NCI-H128 (cell line): ENCODE measurements at regions not wholly inside any gene's neighbourhood (a gene's known extent, or its start where the extent isn't known, plus 50 kb on each side); places are given as distances from the start of the nearest gene placed in this dataset.
"Not testable (repeated sequence)": the region's sequence is repeated elsewhere in the genome, so short reads cannot be mapped to it uniquely, and the experiment has no call there.

Source experiments
- DNase-seq: peaks from one replicate; lab custom pipeline; 2025; ENCODE audit not compliant: unreplicated experiment; lab: John Stamatoyannopoulos, UW

DNA sequence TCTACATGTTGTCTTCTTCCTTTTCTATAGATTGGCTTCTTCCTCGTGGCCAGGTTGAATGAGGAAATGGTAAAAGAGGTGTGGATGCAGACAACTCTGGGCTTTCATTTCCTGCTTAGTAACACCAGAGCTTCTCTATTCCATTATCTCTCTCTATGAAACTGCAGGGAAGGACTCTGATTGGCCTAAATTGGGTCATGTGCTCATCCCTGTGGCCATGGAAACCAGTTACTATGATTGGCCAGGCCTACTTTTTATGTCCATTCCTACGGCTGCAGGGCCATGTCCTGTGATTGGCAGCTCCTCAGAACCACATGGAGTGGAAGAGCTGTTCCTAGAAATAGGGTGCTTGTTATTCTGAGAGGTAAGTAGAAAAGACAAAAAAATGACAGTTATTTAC, 486.9 kb upstream of the ADAMTS9 start:
- no peak for DNase-seq

DNA sequence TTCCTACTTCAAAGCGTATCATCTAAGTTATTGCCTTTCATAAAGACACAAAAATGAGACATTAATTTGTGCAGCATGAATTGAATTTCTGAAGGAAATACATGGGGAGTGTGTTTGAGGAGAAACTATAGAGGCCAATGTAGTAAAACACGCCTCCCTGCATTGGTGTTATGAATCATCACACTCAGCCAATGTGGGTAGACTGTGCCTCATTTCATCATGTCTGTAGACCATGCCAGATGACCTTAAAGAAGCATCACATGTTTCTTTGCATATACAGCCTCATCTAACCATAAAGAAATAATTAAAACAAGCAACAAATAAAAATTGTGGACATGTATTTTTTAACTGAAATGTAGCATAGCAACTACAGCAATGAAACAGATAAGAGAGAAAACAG, 486.0 kb upstream of the ADAMTS9 start:
- no peak for DNase-seq

DNA sequence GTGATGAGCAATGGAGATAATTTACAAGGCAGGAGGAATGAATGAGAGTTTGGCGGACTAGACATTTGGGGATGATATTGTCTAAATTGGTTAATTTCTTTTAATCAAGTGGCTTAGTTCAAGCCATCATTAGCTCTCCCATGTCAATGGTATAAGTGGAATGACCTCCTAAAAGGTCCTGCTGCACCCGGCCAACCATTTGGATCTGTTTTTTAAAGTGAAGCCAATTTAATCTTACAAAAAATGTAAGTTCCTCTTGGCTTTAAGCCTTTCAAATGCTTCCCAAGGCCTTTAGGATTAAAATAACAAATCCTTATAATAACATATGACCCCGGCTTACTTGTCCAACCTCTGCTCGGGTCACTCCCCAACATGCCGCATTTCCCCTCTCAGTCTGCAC, 484.4 kb upstream of the ADAMTS9 start:
- no peak for DNase-seq

DNA sequence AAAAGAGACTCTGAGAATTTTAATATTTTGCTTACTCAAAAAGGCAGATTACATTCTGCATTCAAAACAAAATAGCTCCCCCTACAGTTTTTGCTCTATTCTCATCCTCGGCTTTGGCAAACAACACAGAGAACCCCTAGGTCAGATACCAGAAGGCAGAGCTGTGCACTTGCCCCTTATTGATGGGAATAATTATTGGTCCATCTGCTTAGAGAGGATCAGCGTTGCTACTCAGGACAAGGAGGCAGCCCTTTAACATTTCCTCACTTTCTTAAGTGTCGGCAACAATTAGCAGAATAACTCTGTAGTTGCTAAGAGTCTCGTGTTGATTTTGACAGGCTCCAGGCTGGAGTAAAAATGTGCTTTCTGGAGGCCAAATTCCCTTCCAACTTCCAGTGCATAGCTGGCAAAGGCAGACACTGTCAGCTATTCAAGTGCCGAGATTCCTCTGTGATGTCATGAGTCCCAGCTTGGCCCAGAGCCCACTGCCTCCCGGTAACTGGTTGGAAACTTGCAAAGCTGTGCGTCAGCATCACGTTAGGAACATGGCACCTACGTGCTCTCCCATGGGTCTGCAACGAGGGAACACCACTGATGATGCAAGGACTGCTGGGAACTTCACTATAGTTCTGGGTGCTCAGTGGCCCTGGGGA, 482.7 kb upstream of the ADAMTS9 start:
- no peak for DNase-seq

DNA sequence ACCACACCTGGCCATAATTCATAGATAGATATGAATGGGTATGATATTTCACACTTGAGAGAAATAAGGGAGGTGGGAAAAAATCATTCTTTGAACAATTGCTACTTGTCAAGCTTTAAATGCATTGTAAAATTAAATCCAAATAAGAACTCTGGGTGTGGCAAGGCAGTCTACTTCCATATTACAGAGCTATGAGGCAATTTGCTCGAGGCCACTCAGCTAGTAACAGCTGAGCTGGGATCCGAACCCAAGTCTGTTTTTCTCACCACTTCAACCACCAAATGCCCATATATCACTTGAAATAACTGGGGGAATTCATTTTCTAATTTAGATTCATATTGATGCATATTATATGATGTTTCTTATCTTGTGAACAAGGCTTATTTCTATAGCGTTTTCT, 482.2 kb upstream of the ADAMTS9 start:
- no peak for DNase-seq

DNA sequence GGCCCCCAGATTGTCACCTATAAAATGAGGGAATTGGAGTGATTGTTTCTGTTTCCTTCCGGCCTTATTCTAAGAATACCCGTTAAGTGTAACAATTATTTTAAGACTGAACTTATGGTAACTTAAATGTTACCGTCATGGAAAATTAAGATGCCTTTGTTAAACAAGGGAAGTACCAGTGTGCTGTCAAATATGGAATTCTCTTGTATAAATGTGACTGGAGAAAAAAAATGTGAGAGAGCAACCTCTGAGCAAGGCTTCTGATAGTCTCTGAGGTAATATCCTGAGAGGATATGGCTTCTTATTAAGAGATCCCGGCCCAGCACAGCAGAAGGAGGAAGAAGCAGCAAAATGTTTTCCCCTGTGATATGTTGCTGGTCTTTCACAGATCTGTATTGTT, 480.7 kb upstream of the ADAMTS9 start:
- DNase-seq, result no peak

DNA sequence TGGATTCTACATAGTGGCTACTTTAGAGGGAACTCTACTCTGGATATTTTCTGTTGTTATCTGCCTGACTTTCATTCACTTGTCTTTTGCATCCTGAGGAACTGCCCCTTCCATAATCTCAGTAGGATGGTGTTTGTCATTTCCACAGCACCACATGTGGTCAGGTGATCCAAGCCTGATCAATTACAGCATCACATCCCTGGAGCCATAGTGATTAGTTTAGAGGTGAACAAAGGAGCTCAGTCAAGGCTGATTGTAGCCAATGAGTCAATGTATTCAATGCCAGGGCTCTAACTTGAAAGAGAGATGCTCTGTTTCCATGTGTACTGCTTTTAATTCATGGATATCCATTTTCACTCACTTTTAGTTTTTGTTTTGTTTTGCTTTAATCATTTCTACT, 478.7 kb upstream of the ADAMTS9 start:
- no peak for DNase-seq

DNA sequence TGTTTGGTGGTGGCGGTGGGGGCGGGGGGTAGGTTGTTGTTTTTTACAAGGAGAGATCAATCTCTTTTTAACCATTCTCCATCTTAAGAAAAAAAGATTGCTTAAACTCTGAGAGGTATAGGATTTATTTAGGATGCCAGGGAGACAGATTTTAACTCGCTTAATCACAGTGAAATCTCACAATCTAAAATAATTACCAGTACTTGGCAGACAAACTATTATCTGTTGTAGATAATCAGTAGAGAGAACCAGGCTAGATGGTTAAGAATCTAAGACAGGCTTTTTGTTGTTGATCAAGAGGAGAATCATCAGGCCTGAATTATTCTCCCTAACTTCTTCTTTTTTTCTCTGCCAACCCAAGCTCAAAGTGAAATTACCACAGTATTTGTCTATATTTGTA, 470.2 kb upstream of the ADAMTS9 start:
- no peak for DNase-seq

DNA sequence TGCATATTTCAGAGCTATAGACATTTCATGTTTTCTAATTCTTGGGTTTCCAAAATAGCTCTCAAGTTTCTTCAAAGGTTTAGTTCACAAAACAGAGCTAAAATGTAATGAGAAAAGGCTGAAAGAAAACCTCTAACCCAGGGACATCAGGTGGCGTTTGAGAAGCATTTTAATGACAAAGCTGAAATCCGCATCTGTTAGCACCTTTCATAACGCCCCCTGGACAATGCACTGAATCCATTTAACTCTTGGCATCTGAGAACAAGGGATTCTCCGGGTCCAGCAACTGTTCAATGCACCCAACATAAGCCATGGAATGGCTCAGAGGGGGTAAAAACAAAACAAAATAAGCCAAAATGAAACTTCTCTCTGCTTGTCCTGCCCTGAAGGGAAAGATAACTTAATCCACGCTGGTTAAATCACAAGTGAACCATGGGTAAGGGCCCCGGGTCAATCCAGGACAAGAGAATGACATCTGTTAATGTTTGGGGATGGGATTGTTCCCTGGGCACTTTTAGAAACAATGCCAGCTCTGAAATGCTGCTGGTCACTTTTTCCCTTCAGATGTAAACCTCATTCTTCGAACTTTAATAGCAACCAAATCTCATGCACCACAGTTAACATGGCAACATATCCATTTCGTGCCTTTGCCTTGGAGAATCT, 466.2 kb upstream of the ADAMTS9 start:
- no peak for DNase-seq

DNA sequence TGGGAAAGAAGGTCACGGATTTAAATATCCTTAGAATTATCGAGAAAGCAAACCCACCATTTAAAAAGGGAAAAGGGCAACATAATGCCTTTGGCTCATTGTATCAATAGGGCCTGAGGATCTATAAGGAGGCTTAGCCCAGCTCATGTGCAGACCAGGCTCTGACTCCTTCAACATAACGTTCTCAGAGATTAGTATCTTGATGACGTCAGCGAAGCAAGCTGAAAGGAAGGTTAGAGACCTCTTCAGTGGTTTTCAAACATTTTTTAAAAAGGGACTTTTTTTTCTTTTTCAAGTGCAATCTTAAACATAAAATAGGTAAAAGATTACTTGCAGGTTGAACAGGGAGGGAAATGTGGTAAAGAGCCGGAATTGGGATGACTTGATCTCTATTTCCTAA, 463.9 kb upstream of the ADAMTS9 start:
- DNase-seq, result no peak

DNA sequence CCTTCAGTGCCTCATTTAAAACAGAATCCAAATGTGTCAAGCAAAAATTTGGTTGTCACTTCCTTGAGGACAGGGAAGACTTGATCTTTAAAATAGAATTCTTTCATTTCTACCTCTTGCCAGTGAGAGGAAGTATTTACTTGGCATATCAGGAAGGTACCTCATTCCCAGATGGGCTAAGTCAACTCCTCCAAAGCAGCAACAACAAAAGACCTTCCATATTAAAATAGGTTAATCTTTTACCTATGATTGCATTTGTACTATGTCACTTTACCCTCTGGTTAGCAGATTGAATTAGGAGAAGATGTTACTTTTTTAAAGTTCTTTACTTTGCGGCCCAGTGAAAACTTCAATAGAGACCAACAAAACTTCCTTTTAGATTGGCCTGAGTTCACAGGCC, 462.1 kb upstream of the ADAMTS9 start:
- no peak for DNase-seq

DNA sequence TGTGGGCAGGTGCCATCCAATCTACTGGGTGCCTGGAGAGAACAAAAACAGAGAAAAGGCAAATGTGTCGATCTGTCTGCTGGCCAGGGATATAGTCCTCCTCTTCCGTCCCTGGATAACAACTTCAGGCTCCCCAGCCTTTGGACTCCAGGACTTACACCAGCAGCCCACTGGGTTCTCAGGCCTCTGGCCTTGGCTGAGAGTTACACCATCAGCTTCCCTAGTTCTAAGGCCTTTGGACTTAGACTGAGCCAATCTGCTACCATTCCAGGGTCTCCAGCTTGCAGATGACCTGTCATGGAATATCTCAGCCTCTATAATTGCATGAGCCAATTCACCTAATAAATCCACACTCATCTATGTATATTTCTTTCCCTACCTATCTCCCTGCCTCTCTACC, 460.9 kb upstream of the ADAMTS9 start:
- no peak for DNase-seq

DNA sequence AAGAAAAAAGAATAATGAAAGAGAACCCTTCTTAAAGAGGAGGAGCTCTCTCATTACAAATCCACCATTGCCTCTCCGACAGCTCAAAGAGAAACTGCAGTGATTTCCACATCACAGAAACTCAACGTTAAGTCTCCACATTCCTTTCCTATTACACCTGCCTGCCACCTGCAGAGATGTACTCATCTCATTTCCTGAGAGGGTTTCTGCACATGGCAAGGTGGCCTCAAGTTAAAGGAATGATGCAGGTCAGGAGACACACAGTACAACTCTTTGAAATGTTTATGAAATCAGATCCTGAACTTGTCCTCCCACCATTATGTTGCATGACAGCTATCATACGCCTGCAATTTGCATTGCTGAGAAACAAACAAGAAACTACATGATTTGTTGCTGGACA, 458.4 kb upstream of the ADAMTS9 start:
- no peak for DNase-seq

DNA sequence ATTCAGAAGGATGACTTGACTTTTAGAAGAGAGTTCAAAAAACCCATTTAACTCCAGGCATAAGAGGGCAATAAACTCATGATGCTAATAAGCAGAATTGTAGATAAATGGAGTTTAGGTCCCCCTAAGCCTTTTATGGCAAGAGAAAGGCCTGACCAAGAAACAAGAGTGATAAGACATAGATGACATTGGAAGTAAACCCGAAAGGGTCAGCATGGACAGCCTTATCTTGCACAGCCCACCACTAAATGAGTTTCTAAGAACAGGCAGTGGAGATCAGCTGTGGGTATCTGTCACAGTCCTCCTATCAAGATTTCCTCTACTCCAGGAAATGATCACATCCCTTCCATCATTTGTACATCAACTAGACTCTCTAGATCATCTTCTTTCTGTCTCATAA, 457.9 kb upstream of the ADAMTS9 start:
- no peak for DNase-seq

DNA sequence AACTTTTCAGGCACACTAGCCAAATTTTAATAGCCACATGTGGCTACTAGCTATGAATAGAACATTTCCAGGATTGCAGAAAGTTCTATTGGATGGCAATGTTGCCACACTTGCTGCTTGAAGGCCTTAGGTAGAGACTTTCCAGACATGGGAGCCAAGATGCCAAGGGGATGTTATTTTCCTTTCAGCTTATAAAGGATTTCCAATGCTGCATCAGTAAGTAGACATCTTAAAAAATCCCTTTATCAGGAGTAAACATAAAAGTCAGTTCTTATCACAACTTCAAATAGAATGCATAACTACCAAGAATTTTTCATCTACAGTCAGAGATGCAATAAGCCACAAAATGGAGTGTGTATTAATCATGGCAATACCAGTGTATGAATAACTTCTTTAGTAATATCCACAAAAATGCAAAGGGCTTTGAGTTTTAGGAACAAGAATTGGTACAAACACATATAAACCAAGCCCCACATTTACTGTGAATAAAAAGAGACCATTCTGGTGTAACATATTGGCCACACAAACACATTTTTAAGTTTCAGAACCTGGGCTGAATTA, 457.1 kb upstream of the ADAMTS9 start:
- DNase-seq, result no peak

DNA sequence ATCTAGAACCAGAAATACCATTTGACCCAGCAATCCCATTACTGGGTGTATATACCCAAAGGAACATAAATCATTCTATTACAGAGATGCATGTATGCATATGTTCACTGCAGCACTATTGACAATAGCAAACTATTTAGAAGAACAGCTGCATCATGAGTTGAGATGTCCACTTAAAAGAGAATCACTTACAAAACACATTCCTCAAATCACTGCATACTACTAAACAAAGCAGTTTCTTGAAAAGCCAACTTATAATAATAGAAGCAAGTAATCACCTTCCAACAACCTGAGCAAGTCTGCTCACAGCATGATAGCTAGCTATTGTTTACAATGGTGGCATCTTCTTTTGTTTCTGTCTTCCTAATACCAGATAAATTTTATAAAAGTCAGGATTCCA, 454.7 kb upstream of the ADAMTS9 start:
- no peak for DNase-seq

DNA sequence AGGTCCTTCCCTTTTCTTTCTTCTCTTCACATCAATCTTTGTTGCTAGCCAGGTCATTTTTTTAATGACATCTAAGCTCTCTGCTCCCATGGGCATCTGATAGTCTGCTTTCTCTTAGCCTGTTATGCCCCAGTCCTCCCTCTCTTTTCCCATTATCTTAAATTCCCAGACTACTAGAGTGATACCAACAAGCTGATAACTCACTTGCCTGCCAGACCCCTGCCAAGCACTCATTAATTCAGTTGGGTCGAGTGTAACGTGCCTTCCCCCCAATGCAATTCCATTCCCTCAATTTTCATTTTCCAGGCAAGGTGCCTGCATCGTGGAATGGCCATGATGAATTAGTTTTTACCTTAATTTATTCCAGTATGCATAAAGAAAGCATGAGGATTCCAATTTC, 450.8 kb upstream of the ADAMTS9 start:
- DNase-seq, result no peak

DNA sequence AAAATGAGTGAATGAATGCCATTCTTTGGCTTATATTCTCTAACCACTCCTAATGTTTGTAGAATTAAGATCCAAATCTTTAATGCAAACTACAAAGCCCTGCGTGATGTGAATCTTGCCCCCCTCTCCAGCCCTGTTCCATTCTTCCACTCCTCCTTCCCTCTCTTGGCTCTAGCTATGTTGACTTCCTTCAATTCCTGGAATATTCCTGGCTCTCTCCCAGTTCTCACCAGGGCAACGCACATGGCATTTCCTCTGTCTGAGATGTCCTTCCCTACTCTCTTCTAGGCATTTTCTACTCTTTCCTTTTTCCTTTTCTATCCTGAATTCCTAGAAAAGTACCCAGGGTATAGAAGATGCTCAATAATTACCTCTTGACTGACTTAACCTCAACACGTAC, 446.0 kb upstream of the ADAMTS9 start:
- not testable (repeated sequence) for DNase-seq

DNA sequence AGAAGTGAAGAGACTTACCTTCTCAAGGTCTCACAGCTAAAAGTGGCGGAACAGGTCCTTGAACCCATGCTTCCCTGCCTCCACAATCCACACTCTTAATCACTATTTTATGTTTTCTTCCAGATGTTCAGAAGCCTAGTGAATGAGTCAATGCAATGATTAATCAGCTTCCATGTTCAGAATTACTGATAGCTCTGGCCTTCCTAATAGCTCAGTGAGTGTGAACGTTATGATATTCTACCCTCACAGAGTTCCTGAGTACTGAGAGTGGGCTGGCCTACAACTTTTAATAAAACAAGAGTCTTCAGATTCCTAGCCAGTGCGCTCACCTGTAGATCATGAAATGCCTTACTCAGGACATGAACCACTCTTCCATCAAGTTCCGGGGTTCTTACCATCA, 443.0 kb upstream of the ADAMTS9 start:
- DNase-seq, result no peak

DNA sequence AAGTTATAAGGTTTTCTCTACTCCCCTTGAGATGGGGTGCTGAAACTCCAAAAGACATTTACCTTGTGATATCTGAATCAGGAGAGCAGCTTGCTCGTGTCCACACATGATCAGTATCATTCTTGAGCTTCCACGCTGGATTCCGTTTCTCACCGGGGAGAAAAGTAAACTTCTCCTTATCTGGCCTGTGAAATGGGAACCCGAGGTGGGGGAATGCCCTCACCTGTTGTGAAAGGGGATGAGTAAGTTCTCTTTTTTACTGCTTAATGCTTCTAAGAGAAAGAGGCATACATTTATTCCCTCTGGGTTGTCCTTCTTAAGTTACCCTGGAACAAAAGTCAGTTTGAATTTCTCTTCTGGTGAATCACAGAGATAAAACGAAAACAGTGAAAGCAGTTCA, 440.5 kb upstream of the ADAMTS9 start:
- DNase-seq, result no peak

DNA sequence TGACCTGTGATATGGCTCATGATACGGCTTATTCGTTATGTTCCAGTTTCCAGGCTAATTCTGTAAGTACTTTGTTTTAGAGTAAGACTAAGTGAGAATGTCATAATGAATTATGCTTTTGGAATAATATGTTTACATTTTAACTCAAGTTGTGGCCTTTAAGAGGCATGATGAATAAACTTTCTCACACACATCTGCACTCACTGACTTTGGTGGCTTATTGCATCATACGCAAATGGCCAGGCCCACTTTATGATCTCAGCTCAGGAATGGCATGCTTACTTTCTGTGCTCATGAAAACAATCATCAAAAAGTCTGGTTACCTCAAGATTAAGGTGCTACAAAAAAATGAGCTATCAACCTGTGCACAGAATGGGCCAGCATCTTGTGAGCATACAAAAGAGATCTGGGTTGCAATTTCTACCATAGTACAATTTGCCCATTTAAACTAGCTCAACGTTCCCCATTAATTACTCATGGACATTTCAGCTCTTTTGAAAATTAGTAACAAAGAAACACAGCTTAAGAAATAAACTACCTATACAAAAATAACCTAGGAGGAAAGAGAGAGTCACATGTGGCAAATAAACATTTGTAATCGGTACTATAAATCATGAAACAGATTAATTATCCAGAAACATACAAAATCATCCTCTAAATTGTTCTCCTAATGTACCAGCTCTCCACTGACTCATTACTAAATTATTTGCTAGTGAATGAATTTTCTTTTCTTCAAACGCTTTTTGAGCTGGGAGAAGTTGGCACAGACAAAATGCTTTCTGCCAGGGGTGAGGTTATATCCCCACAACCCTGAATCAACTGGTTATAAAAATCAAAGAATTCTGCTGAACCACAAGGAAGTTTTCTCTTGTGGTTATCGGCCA, 439.0 kb upstream of the ADAMTS9 start:
- no peak for DNase-seq

DNA sequence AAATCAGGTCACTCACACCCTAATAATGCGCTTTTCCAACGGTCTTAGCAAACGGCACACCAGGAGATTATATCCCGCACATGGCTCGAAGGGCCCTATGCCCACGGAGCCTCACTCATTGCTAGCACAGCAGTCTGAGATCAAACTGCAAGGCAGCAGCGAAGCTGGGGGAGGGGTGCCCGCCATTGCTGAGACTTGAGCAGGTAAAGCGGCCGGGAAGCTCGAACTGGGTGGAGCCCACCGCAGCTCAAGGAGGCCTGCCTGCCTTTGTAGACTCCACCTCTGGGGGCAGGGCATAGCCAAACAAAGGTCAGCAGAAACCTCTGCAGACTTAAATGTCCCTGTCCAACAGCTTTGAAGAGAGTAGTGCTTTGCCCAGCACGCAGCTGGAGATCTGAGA, 432.4 kb upstream of the ADAMTS9 start:
- DNase-seq, result not testable (repeated sequence)
